CD14-positive monocyte (primary cell): ENCODE measurements at regions not wholly inside any gene's neighbourhood (a gene's known extent, or its start where the extent isn't known, plus 50 kb on each side); places are given as distances from the start of the nearest gene placed in this dataset.

Experiments used
- DNase-seq, 3 donors: peaks; one replicate each; pipeline ENCODE4 v3.0.0-alpha.2; 2011 to 2022
- H2AFZ ChIP-seq: 2 replicates; pipeline ENCODE4 v1.6.0; 2012; ENCODE audit warnings: mild to moderate bottlenecking, low read depth, low read length, inconsistent platforms; ENCODE audit not compliant: insufficient read depth, poor library complexity, severe bottlenecking
- H3K27ac ChIP-seq, 2 donors: 1 replicate in 1 of 2; 2 replicates in 1 of 2; pipeline ENCODE4 v1.5.1; 2012 to 2013; ENCODE audit warnings: low read length in 2 of 2, control low read depth in 1 of 2, inconsistent platforms in 1 of 2, low read depth in 1 of 2, mild to moderate bottlenecking in 1 of 2
- H3K27me3 ChIP-seq, 2 donors: one replicate each; pipeline versions ENCODE4 v1.6.0 to v1.6.1; 2011 to 2013; ENCODE audit warnings: low read length in 2 of 2; ENCODE audit not compliant: control insufficient read depth in 2 of 2, insufficient read depth in 2 of 2
- H3K36me3 ChIP-seq, 2 donors: replicated peaks in 1 of 2; 1 replicate in 1 of 2; 2 replicates in 1 of 2; pipeline versions ENCODE4 v1.5.1 to v1.6.1; 2012 to 2013; ENCODE audit warnings: low read length in 2 of 2, control low read depth in 1 of 2, inconsistent platforms in 1 of 2, mild to moderate bottlenecking in 1 of 2; ENCODE audit not compliant: insufficient read depth in 2 of 2, control insufficient read depth in 1 of 2
- H3K4me1 ChIP-seq, 2 donors: 1 replicate in 1 of 2; 2 replicates in 1 of 2; pipeline versions ENCODE4 v1.5.1 to v1.6.1; 2012 to 2013; ENCODE audit warnings: low read length in 2 of 2, control low read depth in 1 of 2, inconsistent platforms in 1 of 2, mild to moderate bottlenecking in 1 of 2, moderate library complexity in 1 of 2; ENCODE audit not compliant: insufficient read depth in 2 of 2, control insufficient read depth in 1 of 2
- H3K4me2 ChIP-seq: replicated peaks from 2 replicates; pipeline ENCODE3; 2012; ENCODE audit warnings: low read length, moderate library complexity, mild to moderate bottlenecking; ENCODE audit not compliant: poor library complexity, severe bottlenecking; ENCODE audit errors: extremely low read depth
- H3K4me3 ChIP-seq, 3 experiments: fragments of 200-600 bp in 1 of 3; sonication (generic) in 1 of 3; replicated peaks in 1 of 3; 1 replicate in 2 of 3; 2 replicates in 1 of 3; pipeline ENCODE4 v1.5.1; 2011 to 2013; ENCODE audit warnings: low read length in 3 of 3, mild to moderate bottlenecking in 3 of 3, control low read depth in 2 of 3, low read depth in 2 of 3, inconsistent platforms in 1 of 3, moderate library complexity in 1 of 3
- H3K79me2 ChIP-seq: 2 replicates; pipeline ENCODE4 v1.6.0; 2012; ENCODE audit warnings: mild to moderate bottlenecking, control low read depth, inconsistent platforms, low read length, moderate library complexity; ENCODE audit not compliant: insufficient read depth
- H3K9ac ChIP-seq: 2 replicates; pipeline ENCODE4 v1.6.0; 2017; ENCODE audit warnings: low read length, mild to moderate bottlenecking; ENCODE audit not compliant: insufficient read depth, poor library complexity, severe bottlenecking
- H3K9me3 ChIP-seq, 2 donors: replicated peaks in 1 of 2; 1 replicate in 1 of 2; 2 replicates in 1 of 2; pipeline versions ENCODE4 v1.5.1 to v1.6.1; 2012 to 2013; ENCODE audit warnings: low read length in 2 of 2, control low read depth in 1 of 2; ENCODE audit not compliant: control insufficient read depth in 1 of 2, insufficient read depth in 1 of 2
- H4K20me1 ChIP-seq: 2 replicates; pipeline ENCODE4 v1.6.0; 2012; ENCODE audit warnings: mild to moderate bottlenecking, low read length, control low read depth, moderate library complexity; ENCODE audit not compliant: insufficient read depth
- H3K27ac Mint-ChIP-seq, 7 donors: one replicate each; pipeline ENCODE4 v1.8.0; 2020; ENCODE audit warnings: mild to moderate bottlenecking in 7 of 7, mixed read lengths in 7 of 7, moderate library complexity in 6 of 7, inconsistent platforms in 2 of 7
- H3K27me3 Mint-ChIP-seq, 3 donors: one replicate each; pipeline ENCODE4 v1.8.0; 2021 to 2022; ENCODE audit warnings: low read depth in 3 of 3, mild to moderate bottlenecking in 3 of 3, mixed read lengths in 3 of 3, moderate library complexity in 3 of 3, inconsistent platforms in 1 of 3
- H3K36me3 Mint-ChIP-seq, 2 donors: one replicate each; pipeline ENCODE4 v1.8.0; 2020; ENCODE audit warnings: mixed read lengths in 2 of 2, inconsistent platforms in 1 of 2, mild to moderate bottlenecking in 1 of 2
- H3K4me1 Mint-ChIP-seq: one replicate; pipeline ENCODE4 v1.8.0; 2020; ENCODE audit warnings: mild to moderate bottlenecking, mixed read lengths
- H3K4me3 Mint-ChIP-seq, 2 donors: one replicate each; pipeline ENCODE4 v1.8.0; 2020; ENCODE audit warnings: mild to moderate bottlenecking in 2 of 2, mixed read lengths in 2 of 2, moderate library complexity in 1 of 2
- H3K9me3 Mint-ChIP-seq, 7 donors: one replicate each; pipeline ENCODE4 v1.8.0; 2020 to 2022; ENCODE audit warnings: mixed read lengths in 7 of 7, mild to moderate bottlenecking in 6 of 7, moderate library complexity in 6 of 7, inconsistent platforms in 2 of 7
- CTCF ChIP-seq: fragments of 200-600 bp; IDR thresholded peaks from one replicate; pipeline ENCODE4 v1.8.0; 2022; ENCODE audit warnings: antibody characterized with exemption, mild to moderate bottlenecking
- WGBS: methylation state at CpG from one replicate; pipeline ENCODE4 v1.1.5; 2013; ENCODE audit warnings: missing lambda C conversion rate; ENCODE audit not compliant: insufficient coverage; 5-methylcytosine and 5-hydroxymethylcytosine counted together
- intact Hi-C, 2 donors: fragments of 100-400 bp; cut with micrococcal nuclease; formaldehyde crosslinking; loops; one replicate each; pipeline versions ENCODE4 v1.15.0 to v1.15.1; 2023

- Histone ChIP-seq H3K9ac (no peak overlapping the region), H3K36me3 (no peaks in the 10 kb centered on the region), H3K4me3 (no peak overlapping the region), H3K79me2 (no peaks in the 10 kb centered on the region), H3K27ac (no peak overlapping the region), H3K4me2 (no peak overlapping the region), H3K27me3 (peaks cover 0 to 4% of the 10 kb centered on the region in 2 donors), H2AFZ (no peak overlapping the region), H3K9me3 (no peaks in the 10 kb centered on the region), H4K20me1 (no peaks in the 10 kb centered on the region), H3K4me1 (no peaks in the 10 kb centered on the region)
- 100% methylated on average over 1 of the region's 2 CpGs for WGBS
- no peak for DNase-seq
- H3K27ac Mint-ChIP-seq = no peak overlapping the region
- peaks cover 9 to 13% (median 9%) of the 10 kb centered on the region in 3 donors for H3K27me3 Mint-ChIP-seq
- no peak for TF ChIP-seq CTCF
- no peaks in the 10 kb centered on the region for H3K9me3 Mint-ChIP-seq
- no peak overlapping the region for H3K4me3 Mint-ChIP-seq
- H3K36me3 Mint-ChIP-seq = no peaks in the 10 kb centered on the region
- H3K4me1 Mint-ChIP-seq = no peaks in the 10 kb centered on the region
- intact Hi-C loops = no loop called here
Observed at GRCh38 chr11:11774928-11775327, 66.8 kb upstream of the USP47 start.

GRCh38 chr11:11772865-11773515, 68.8 kb upstream of the USP47 start:
- no peaks in the 10 kb centered on the region for H3K4me1 ChIP-seq
- intact Hi-C loops = no loop called here
- no peaks in the 10 kb centered on the region for H3K9me3 ChIP-seq
- H4K20me1 ChIP-seq = no peaks in the 10 kb centered on the region
- no peak overlapping the region for H3K9ac ChIP-seq
- H3K4me2 ChIP-seq = no peak overlapping the region
- no peak overlapping the region for H2AFZ ChIP-seq
- no peak for DNase-seq
- no CpG with 5 or more reads among the region's 1 CpG for WGBS
- H3K4me3 ChIP-seq = no peak overlapping the region
- TF ChIP-seq CTCF = no peak
- peaks cover 3 to 9% of the 10 kb centered on the region in 2 donors for H3K27me3 ChIP-seq
- no peaks in the 10 kb centered on the region for H3K79me2 ChIP-seq
- no peak overlapping the region for H3K27ac ChIP-seq
- H3K36me3 ChIP-seq = no peaks in the 10 kb centered on the region
- Mint-ChIP-seq H3K27ac (no peak overlapping the region), H3K36me3 (no peaks in the 10 kb centered on the region), H3K4me1 (no peaks in the 10 kb centered on the region), H3K27me3 (peaks cover 7 to 9% (median 9%) of the 10 kb centered on the region in 3 donors), H3K4me3 (no peak overlapping the region), H3K9me3 (no peaks in the 10 kb centered on the region)
